ENCODE measurements at regions not wholly inside any gene's neighbourhood (a gene's known extent, or its start where the extent isn't known, plus 50 kb on each side); places are given as distances from the start of the nearest gene placed in this dataset.

DNA sequence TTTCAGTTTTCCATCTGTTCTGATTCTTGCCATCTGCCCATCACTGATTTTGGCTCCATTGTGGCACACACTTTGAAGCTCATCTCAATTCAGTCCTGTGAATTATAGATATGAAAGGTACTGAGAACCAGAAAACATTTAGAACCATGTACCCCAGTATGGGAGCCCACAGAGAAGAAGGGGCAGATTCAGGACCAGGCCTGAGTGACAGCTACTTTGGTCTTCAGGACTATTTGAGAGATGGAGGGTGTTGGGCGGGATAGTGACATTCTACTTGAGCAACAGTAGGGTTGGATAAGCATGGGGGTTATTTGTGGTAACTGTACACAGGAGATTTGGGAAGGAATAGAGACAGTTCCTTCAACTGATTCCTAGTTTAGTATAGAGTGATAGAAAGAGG lies 259.2 kb upstream of the MANEA start:
- Histone ChIP-seq H3K9ac (replicated peaks; ENCODE audit: extremely low read depth, insufficient read depth, low read length) (no peak overlapping the region), H3K9me1 (replicated peaks; ENCODE audit: control insufficient read depth, extremely low read depth, insufficient read depth, low read length) (no peaks in the 10 kb centered on the region), H3K4me1 (ENCODE audit: control insufficient read depth, extremely low read depth, insufficient read depth, low read length) (no peaks in the 10 kb centered on the region), H3K27ac (ENCODE audit: insufficient read depth, low read depth, low read length) (no peak overlapping the region), H4K20me1 (replicated peaks; ENCODE audit: control insufficient read depth, extremely low read depth, insufficient read depth, low read length) (no peaks in the 10 kb centered on the region), H3K9me3 (replicated peaks; ENCODE audit: control insufficient read depth, insufficient read depth, low read length) (no peaks in the 10 kb centered on the region), H3K36me3 (ENCODE audit: control insufficient read depth in 2 of 2, extremely low read depth in 1 of 2, insufficient read depth in 2 of 2, low read length in 2 of 2) (no peaks in the 10 kb centered on the region), H3K79me2 (ENCODE audit: control insufficient read depth, insufficient read depth, low read length) (no peaks in the 10 kb centered on the region), H3K4me2 (ENCODE audit: insufficient read depth, low read length) (no peak overlapping the region), H3K27me3 (ENCODE audit: control insufficient read depth in 2 of 2, insufficient read depth in 2 of 2, low read length in 2 of 2) (no peaks in the 10 kb centered on the region), H2AFZ (ENCODE audit: low read depth, low read length) (no peak overlapping the region), H3K4me3 (replicated peaks in 1 of 3; ENCODE audit: insufficient read depth in 1 of 3, low read depth in 1 of 3, low read length in 3 of 3) (no peak overlapping the region)
- POLR2A ChIA-PET, result no interaction called here
- intact Hi-C loops (cut with micrococcal nuclease), result no loop called here
- FAIRE-seq (no peak), DNase-seq (ENCODE audit: low read depth, low spot score) (no peak)
- TF ChIP-seq EZH2 (IDR thresholded peaks at IDR 0.05; ENCODE audit: borderline replicate concordance, low read depth, low read length, severe bottlenecking), result no peak
- no peak for TF ChIP-seq POLR2A (IDR thresholded peaks at IDR 0.05; ENCODE audit: low read depth, low read length)
- no peak for TF ChIP-seq JUN (IDR thresholded peaks at IDR 0.05; ENCODE audit: borderline replicate concordance, insufficient read depth, insufficient read length, low read depth)
- TF ChIP-seq, protein P1, sequence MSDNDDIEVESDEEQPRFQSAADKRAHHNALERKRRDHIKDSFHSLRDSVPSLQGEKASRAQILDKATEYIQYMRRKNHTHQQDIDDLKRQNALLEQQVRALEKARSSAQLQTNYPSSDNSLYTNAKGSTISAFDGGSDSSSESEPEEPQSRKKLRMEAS (IDR thresholded peaks at IDR 0.05; ENCODE audit: insufficient read depth, insufficient read length), result no peak
- no peak for TF ChIP-seq POLR2AphosphoS5 (IDR thresholded peaks at IDR 0.05; ENCODE audit: insufficient read depth, low read depth, low read length)
- TF ChIP-seq, protein P2, sequence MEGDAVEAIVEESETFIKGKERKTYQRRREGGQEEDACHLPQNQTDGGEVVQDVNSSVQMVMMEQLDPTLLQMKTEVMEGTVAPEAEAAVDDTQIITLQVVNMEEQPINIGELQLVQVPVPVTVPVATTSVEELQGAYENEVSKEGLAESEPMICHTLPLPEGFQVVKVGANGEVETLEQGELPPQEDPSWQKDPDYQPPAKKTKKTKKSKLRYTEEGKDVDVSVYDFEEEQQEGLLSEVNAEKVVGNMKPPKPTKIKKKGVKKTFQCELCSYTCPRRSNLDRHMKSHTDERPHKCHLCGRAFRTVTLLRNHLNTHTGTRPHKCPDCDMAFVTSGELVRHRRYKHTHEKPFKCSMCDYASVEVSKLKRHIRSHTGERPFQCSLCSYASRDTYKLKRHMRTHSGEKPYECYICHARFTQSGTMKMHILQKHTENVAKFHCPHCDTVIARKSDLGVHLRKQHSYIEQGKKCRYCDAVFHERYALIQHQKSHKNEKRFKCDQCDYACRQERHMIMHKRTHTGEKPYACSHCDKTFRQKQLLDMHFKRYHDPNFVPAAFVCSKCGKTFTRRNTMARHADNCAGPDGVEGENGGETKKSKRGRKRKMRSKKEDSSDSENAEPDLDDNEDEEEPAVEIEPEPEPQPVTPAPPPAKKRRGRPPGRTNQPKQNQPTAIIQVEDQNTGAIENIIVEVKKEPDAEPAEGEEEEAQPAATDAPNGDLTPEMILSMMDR (IDR thresholded peaks at IDR 0.05; ENCODE audit: extremely low read depth in 1 of 2, insufficient read depth in 1 of 2, low read depth in 1 of 2, low read length in 2 of 2), result no peak
- no peak for TF ChIP-seq GATA2 (IDR thresholded peaks at IDR 0.05; ENCODE audit: insufficient read depth, insufficient read length, low read depth, low read length)
- dilution Hi-C loops (cut with MboI; ENCODE audit: extremely low pct_ligation_motif_present, low sequenced_read_pairs), result no loop called here
- no TSS peak for BruUV-seq (replicated peaks)
- CTCF ChIA-PET, result interaction anchor here (0.7 kb wide), 1 partner anchor 10 kb away, joined by 4 read pairs; no protein-coding TSS in a partner anchor

Data from endothelial cell of umbilical vein (primary cell).